Osteocyte (in vitro differentiated cells): ENCODE measurements at regions not wholly inside any gene's neighbourhood (a gene's known extent, or its start where the extent isn't known, plus 50 kb on each side); places are given as distances from the start of the nearest gene placed in this dataset.

Experiments used
- DNase-seq: peaks from one replicate; pipeline ENCODE4 v3.0.0; 2021; ENCODE audit warnings: mixed read lengths; ENCODE audit not compliant: unreplicated experiment; ENCODE audit errors: extremely low spot score
- H3K27ac Mint-ChIP-seq: one replicate; pipeline ENCODE4 v1.8.0; 2021; ENCODE audit warnings: mild to moderate bottlenecking, mixed read lengths; ENCODE audit not compliant: unreplicated experiment
- H3K27me3 Mint-ChIP-seq: one replicate; pipeline ENCODE4 v1.8.0; 2021; ENCODE audit warnings: mixed read lengths; ENCODE audit not compliant: unreplicated experiment
- H3K36me3 Mint-ChIP-seq: one replicate; pipeline ENCODE4 v1.8.0; 2021; ENCODE audit warnings: mixed read lengths; ENCODE audit not compliant: unreplicated experiment
- H3K4me1 Mint-ChIP-seq: one replicate; pipeline ENCODE4 v1.8.0; 2021; ENCODE audit warnings: mixed read lengths; ENCODE audit not compliant: unreplicated experiment
- H3K4me3 Mint-ChIP-seq: one replicate; pipeline ENCODE4 v1.8.0; 2021; ENCODE audit warnings: mild to moderate bottlenecking, moderate library complexity, mixed read lengths; ENCODE audit not compliant: unreplicated experiment
- H3K9me3 Mint-ChIP-seq: one replicate; pipeline ENCODE4 v1.8.0; 2021; ENCODE audit warnings: mixed read lengths; ENCODE audit not compliant: unreplicated experiment
- CTCF ChIP-seq: fragments of 200-600 bp; sonication (generic); IDR thresholded peaks from 2 replicates; pipeline ENCODE4 v1.5.0; 2021; ENCODE audit warnings: antibody characterized with exemption, mild to moderate bottlenecking, moderate library complexity

GRCh38 chr16:9195287-9195686 is 103.8 kb downstream of the HAPSTR1 start:
- DNase-seq: no peak
- no peak overlapping the region for H3K4me3 Mint-ChIP-seq
- H3K27ac Mint-ChIP-seq: no peak overlapping the region
- no peak for TF ChIP-seq CTCF
- no peaks in the 10 kb centered on the region for H3K4me1 Mint-ChIP-seq
- H3K27me3 Mint-ChIP-seq: no peaks in the 10 kb centered on the region
- H3K36me3 Mint-ChIP-seq: no peaks in the 10 kb centered on the region
- no peaks in the 10 kb centered on the region for H3K9me3 Mint-ChIP-seq

- Mint-ChIP-seq H3K36me3 (no peaks in the 10 kb centered on the region), H3K4me3 (no peak overlapping the region), H3K27me3 (no peaks in the 10 kb centered on the region), H3K9me3 (peaks cover 5% of the 10 kb centered on the region), H3K4me1 (no peaks in the 10 kb centered on the region), H3K27ac (no peak overlapping the region)
- TF ChIP-seq CTCF: no peak
- DNase-seq: no peak
Measured at GRCh38 chr16:9197957-9198661, 106.7 kb downstream of the HAPSTR1 start.

- DNase-seq: no peak
- Mint-ChIP-seq H3K9me3 (peaks cover 9% of the 10 kb centered on the region), H3K4me3 (no peak overlapping the region), H3K27me3 (no peaks in the 10 kb centered on the region), H3K4me1 (no peaks in the 10 kb centered on the region), H3K27ac (no peak overlapping the region), H3K36me3 (no peaks in the 10 kb centered on the region)
- no peak for TF ChIP-seq CTCF
Measured at GRCh38 chr16:9199311-9199710, 107.9 kb downstream of the HAPSTR1 start.

GRCh38 chr16:9199751-9200150 is 108.3 kb downstream of the HAPSTR1 start:
- Mint-ChIP-seq H3K4me1 (no peaks in the 10 kb centered on the region), H3K36me3 (no peaks in the 10 kb centered on the region), H3K27ac (no peak overlapping the region), H3K27me3 (no peaks in the 10 kb centered on the region), H3K9me3 (peaks cover 9% of the 10 kb centered on the region), H3K4me3 (no peak overlapping the region)
- TF ChIP-seq CTCF: no peak
- no peak for DNase-seq

GRCh38 chr16:9203956-9204355 is 112.5 kb downstream of the HAPSTR1 start:
- Mint-ChIP-seq H3K27ac (no peak overlapping the region), H3K4me3 (no peak overlapping the region), H3K4me1 (no peaks in the 10 kb centered on the region), H3K9me3 (peaks cover 9% of the 10 kb centered on the region), H3K36me3 (no peaks in the 10 kb centered on the region), H3K27me3 (no peaks in the 10 kb centered on the region)
- TF ChIP-seq CTCF: no peak
- DNase-seq: no peak
